ENCODE measurements at regions not wholly inside any gene's neighbourhood (a gene's known extent, or its start where the extent isn't known, plus 50 kb on each side); places are given as distances from the start of the nearest gene placed in this dataset.

- DNase-seq (ENCODE audit: low read depth in 1 of 2, low spot score in 1 of 2) = no peak
- H3K27ac ChIP-seq (replicated peaks) = no peak overlapping the region
- no peaks in the 10 kb centered on the region for H3K27me3 ChIP-seq (ENCODE audit: insufficient read depth, poor library complexity, severe bottlenecking)
- TF ChIP-seq CTCF (IDR thresholded peaks at IDR 0.05; ENCODE audit: insufficient read depth, low read length) = no peak
- TF ChIP-seq POLR2AphosphoS5 (IDR thresholded peaks at IDR 0.05; ENCODE audit: low read depth) = no peak
- TF ChIP-seq GABPA (IDR thresholded peaks at IDR 0.05; ENCODE audit: low read depth) = no peak
- TF ChIP-seq SPI1 (IDR thresholded peaks at IDR 0.05; ENCODE audit: borderline replicate concordance, low read depth) = no peak
- no peak for TF ChIP-seq REST (IDR thresholded peaks at IDR 0.05; ENCODE audit: insufficient replicate concordance, low read depth)
- H3K4me3 ChIP-seq (replicated peaks; ENCODE audit: insufficient read depth, low read length) = no peak overlapping the region
Measured at GRCh38 chr6:21426841-21427490, 166.6 kb upstream of the SOX4 start.

- no peak for DNase-seq (ENCODE audit: low read depth in 1 of 2, low spot score in 1 of 2)
- H3K27ac ChIP-seq (replicated peaks) = no peak overlapping the region
- no peaks in the 10 kb centered on the region for H3K27me3 ChIP-seq (ENCODE audit: insufficient read depth, poor library complexity, severe bottlenecking)
- no peak overlapping the region for H3K4me3 ChIP-seq (replicated peaks; ENCODE audit: insufficient read depth, low read length)
- no peak for TF ChIP-seq GABPA (IDR thresholded peaks at IDR 0.05; ENCODE audit: low read depth)
- TF ChIP-seq SPI1 (IDR thresholded peaks at IDR 0.05; ENCODE audit: borderline replicate concordance, low read depth) = no peak
- TF ChIP-seq REST (IDR thresholded peaks at IDR 0.05; ENCODE audit: insufficient replicate concordance, low read depth) = no peak
Measured at GRCh38 chr6:21429291-21429690, 164.3 kb upstream of the SOX4 start.

- H3K27ac ChIP-seq (replicated peaks) = peak overlapping the region; percentile 62
- TF ChIP-seq CTCF (IDR thresholded peaks at IDR 0.05; ENCODE audit: insufficient read depth, low read length) = no peak
- TF ChIP-seq POLR2AphosphoS5 (IDR thresholded peaks at IDR 0.05; ENCODE audit: low read depth) = peak; percentile 54; the same call in 1 of the 2 replicates
- peak; percentile 57 for TF ChIP-seq REST (IDR thresholded peaks at IDR 0.05; ENCODE audit: insufficient replicate concordance, low read depth)
- no peak for TF ChIP-seq GABPA (IDR thresholded peaks at IDR 0.05; ENCODE audit: low read depth)
- TF ChIP-seq SPI1 (IDR thresholded peaks at IDR 0.05; ENCODE audit: borderline replicate concordance, low read depth) = peak; percentile 74; the same call in 1 of the 2 replicates
- DNase-seq (ENCODE audit: low read depth in 1 of 2, low spot score in 1 of 2) = peak in 1 of 2 experiments; percentile 91
- H3K4me3 ChIP-seq (replicated peaks; ENCODE audit: insufficient read depth, low read length) = no peak overlapping the region
- H3K27me3 ChIP-seq (ENCODE audit: insufficient read depth, poor library complexity, severe bottlenecking) = no peaks in the 10 kb centered on the region
Measured at GRCh38 chr6:21431526-21431925, 162.0 kb upstream of the SOX4 start.

All from HL-60 (cell line).